Islet of Langerhans (tissue), 1 donor: ENCODE measurements at regions not wholly inside any gene's neighbourhood (a gene's known extent, or its start where the extent isn't known, plus 50 kb on each side); places are given as distances from the start of the nearest gene placed in this dataset.
"Not testable (repeated sequence)": the region's sequence is repeated elsewhere in the genome, so short reads cannot be mapped to it uniquely, and the experiment has no call there.

Experiments
- FAIRE-seq: peaks from one replicate; lab custom pipeline; 2011; peaks lifted over from hg19 to GRCh38; lab: Jason Lieb, UNC

DNA sequence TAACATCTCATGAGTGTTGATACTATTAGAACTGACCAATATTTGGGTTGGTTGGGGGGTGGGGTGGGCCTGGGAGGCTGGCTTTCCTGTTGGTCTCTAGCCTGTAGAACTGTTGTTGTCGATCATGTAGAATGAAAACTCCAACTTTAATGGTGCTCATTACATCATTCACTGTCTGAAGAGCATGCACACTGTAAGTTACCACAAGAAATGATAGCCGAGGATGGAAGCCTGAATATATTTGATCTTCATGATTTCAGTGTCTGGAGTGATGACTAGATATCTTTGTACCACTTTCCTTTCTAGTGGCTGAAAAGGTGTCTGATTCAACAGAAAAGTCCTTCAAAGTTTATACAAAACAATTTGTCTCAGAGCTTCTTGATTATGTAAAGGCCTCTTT lies 123.6 kb downstream of the XCL2 start:
- FAIRE-seq, result no peak

GRCh38 chr1:168419736-168420135 lies 124.1 kb downstream of the XCL2 start:
- FAIRE-seq, result no peak

DNA sequence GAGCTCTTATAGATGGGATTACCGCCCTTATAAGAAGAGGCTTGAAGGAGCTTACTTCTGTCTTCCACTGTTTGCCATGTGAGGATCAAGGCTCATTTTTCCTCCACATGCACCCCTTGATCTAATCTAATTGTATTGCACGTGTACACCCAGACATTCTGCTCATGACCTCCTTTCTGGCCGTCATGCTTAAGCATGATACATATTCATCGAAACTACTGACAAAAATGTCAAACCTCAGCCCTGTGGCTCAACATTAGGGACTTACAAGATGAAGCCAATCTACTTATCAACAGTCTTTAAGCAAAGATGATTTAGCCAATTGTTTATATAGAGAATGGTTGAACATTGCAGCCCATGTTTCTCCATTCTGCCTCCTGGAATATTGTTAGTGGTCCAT lies 127.6 kb downstream of the XCL2 start:
- FAIRE-seq, result no peak

DNA sequence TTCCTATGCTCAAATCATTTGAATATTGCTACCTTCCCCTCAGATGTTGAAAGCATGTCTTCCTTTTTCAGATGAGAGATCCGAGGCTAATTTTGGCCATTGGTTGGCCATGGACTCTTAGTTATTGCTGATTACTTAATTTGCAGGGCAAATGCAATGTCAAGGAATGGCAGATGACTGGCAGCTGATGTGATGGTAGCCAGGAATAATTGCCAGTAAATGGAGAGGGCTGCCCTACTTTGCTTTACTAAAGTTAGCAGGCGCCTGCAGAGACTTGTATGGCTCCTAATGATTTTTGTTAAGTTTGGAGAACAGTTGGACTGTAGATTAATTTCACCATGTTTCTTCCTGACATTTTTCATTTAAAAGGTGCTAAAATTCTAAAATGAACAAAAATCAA lies 128.9 kb downstream of the XCL2 start:
- FAIRE-seq, result no peak

DNA sequence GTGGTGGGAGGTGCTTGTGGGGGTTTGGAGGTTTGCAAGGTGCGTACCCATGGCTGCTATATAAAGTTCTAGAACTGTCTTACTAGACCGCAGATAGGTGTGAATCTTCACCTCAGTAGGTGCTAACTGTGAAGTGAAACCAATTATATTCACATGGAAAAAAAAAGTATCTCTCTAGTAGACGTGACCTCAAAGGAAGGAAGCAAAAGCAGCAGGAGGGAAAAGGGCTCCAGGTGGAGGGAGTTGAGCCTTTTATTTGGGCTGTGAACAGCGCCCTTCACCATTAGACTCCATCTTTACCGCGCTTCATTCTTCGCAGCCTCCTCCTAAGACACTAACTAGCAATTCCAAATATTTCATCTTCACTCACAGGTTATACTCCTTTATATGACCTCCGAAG lies 129.8 kb downstream of the TBX19 start:
- FAIRE-seq, result no peak

DNA sequence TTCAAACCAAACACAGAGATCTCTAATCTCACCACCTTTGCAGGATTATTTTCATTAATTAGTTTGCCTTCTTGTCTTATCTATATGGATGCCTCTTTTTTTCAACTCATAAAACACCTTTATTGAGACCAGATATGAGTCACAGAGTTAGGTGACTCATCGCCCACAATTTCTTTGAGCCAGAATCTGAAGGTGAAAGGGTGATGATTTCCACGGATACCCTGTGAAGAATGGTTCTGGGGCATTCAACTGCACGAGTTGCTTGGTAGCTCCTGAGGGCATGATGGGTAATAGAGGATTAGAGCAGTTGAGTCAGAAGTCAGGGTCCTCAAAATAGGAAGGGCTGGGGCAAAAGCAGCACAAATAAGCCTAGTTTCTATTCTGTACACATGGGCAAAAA lies 128.2 kb downstream of the TBX19 start:
- FAIRE-seq, result peak; percentile 95

- no peak for FAIRE-seq
Measured at GRCh38 chr1:168408539-168408865, 127.8 kb downstream of the TBX19 start.

- peak; percentile 53 for FAIRE-seq
Measured at GRCh38 chr1:168407832-168408538, 127.3 kb downstream of the TBX19 start.

GRCh38 chr1:168405906-168406549 lies 125.4 kb downstream of the TBX19 start:
- no peak for FAIRE-seq

- no peak for FAIRE-seq
Measured at GRCh38 chr1:168403140-168403539, 122.5 kb downstream of the TBX19 start.

GRCh38 chr1:168402466-168402865 lies 121.8 kb downstream of the TBX19 start:
- not testable (repeated sequence) for FAIRE-seq

DNA sequence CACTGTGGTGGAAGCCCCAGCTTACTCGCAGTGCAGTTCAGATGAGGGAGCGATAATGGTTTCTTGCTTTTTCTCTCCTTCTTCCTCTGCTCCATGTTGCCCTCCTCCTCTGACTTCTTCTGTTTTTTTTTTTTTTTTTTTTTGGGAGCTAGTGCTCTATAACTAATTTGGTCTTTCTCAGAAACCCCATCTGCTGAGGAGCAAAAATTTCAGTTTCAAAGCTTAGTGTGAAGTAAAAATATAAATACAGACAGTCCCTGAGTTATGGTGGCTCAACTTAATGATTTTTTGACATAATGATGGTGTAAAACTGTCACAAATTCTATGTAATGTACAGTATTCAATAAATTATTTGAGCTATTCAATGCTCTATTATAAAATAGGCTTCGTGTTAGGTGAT lies 120.7 kb downstream of the TBX19 start:
- FAIRE-seq, result no peak

- FAIRE-seq, result no peak
Measured at GRCh38 chr1:168400139-168400538, 119.5 kb downstream of the TBX19 start.

- no peak for FAIRE-seq
Measured at GRCh38 chr1:168397806-168398205, 117.1 kb downstream of the TBX19 start.

DNA sequence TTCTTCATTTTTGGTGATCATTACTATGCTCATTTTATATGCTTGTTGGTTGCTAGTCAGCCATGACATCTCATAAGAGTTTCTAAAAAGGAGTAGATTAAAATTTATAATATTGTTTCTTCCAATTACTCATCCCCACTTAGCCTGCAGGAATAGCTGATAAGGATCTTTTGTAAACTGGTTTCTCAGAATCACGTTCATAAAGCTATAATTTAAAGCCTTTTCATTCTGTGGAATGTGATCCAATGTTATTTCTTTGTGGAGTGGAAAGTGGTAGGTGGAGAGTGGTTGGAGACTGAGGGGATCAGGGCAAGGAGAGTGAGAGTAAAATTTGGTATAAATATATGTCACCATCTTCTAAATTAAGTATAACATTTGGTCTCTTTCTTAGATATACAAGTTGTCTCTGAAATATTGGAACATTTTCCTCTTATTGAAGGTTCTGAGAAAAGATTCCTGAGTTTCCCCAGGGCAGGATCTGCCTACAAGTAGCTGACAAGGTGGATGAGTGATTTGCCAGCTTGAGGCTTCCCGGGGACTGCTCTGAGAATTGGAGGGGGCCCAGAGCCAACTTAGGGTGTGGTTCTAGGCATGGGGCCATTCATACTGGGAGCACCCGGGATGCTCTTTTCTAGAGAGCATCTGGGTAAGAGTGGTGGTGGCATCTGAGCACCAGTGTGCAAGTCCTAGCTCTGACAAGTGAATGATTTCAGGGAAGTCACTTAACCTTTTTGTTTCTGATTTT lies 116.4 kb downstream of the TBX19 start:
- no peak for FAIRE-seq

DNA sequence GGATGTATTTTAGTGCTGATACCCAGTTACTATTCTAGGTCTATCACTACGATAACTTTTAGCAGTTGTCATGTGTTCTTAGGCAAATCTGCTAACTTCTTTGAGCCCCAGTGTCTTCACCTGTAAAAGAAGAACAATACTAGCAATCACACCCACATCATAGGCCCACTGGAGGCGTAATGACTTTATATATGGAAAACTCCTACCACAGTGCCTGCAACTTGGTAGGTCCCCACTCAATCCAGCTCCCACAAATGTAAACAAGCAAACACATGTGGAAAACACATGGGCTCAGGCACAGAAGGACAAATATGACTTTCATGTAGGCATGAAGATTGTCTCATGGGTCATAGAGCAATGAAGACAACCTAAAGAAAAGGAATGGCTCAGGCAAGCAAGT lies 115.8 kb downstream of the TBX19 start:
- no peak for FAIRE-seq

DNA sequence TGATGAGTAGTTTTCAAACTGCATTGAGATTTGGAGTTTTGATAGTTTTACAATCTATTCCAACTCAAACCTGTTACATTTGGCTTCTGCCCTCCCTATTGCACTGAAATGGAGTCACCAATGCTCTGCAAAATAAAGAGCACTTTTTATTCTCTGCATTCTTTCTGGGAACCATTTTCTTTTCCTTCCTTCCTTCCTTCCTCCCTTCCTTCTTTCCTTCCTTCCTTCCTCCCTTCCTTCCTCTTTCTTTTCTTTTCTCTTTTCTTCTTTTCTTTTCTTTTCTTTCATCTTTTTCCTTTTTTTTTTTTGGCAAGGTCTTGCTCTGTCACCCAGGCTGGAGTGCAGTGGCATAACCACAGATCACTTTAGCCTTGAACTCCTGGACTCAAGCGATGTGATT lies 114.2 kb downstream of the TBX19 start:
- FAIRE-seq, result no peak

GRCh38 chr1:168392958-168393549 lies 112.4 kb downstream of the TBX19 start:
- no peak for FAIRE-seq

GRCh38 chr1:168391851-168392681 lies 111.4 kb downstream of the TBX19 start:
- peak; percentile 99 for FAIRE-seq

DNA sequence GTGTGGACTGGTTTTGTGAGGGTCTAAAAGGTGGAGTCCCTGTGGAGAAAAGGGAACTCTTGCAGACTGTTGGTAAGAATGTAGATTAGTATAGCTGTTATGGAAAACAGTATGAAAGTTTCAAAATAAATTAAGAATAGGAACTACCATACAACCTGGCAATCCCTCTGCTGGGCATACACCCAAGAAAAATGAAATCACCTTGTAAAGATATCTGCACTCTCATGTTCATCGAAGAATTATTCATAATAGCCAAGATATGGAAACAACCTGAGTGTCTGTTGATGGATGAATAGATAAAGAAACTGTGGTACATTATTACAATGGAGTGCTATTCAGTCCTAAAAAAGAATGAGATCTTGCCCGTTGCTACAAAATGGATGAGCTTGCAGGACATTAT lies 109.6 kb downstream of the TBX19 start:
- no peak for FAIRE-seq

DNA sequence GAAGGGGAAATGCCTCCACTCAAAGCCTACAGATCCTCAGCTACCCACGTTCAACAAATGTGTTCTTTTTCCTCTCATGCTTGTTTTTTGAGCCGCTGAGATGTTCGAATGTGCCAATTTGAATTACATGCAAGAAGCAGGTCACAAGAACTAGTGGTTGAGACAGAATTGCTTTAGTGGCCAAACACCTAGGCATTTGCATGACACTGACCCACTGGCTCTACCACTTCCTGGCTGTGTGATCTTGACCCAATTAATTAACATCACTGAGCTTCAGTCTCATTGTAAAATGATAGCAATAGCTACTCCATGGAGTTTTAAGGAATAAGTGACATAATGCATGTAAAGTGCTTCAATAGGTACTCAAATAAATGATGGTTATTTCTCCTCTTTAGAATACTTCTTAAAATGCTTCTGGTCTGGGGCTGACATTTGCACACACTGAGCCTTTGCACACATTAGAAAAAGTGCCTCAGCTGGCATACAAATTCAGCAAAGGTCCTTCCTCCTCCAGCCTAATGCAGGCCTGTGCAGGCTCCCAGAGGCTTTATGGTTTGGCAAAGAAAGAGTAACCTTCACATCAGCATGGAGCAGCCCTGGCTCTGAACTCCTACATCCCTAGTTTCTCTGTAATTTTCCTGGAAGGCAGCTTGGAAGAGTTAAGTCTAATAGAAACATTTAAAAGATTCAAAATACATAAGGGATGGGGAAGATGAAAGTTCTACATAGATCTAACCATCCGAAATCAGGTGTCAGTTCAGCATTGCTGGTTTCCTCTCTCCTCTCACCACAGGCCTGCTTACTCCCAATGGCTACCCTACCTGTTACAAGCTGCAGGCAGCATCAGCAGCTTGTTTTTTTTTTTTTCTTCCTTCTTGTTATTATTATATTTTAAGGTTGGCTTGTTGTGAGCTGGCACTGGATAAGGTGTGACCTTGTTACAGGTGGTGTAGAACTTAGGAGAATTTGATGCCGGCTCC lies 107.4 kb downstream of the TBX19 start:
- no peak for FAIRE-seq
